Nephron progenitor cell (in vitro differentiated cells): ENCODE measurements at regions not wholly inside any gene's neighbourhood (a gene's known extent, or its start where the extent isn't known, plus 50 kb on each side); places are given as distances from the start of the nearest gene placed in this dataset.

Experiments used
- DNase-seq: peaks from one replicate; pipeline ENCODE4 v3.0.0; 2021
- H3K27ac Mint-ChIP-seq: 2 replicates; pipeline ENCODE4 v1.8.0; 2021; ENCODE audit warnings: mild to moderate bottlenecking, moderate library complexity, mixed read lengths
- H3K27me3 Mint-ChIP-seq: 2 replicates; pipeline ENCODE4 v1.8.0; 2021; ENCODE audit warnings: mild to moderate bottlenecking, low read depth, mixed read lengths; ENCODE audit not compliant: poor library complexity
- H3K36me3 Mint-ChIP-seq: 2 replicates; pipeline ENCODE4 v1.8.0; 2021; ENCODE audit warnings: low read depth, mixed read lengths
- H3K4me1 Mint-ChIP-seq: 2 replicates; pipeline ENCODE4 v1.8.0; 2021; ENCODE audit warnings: mixed read lengths
- H3K4me3 Mint-ChIP-seq: 2 replicates; pipeline ENCODE4 v1.8.0; 2021; ENCODE audit warnings: mild to moderate bottlenecking, moderate library complexity, mixed read lengths
- H3K9me3 Mint-ChIP-seq: 2 replicates; pipeline ENCODE4 v1.8.0; 2021; ENCODE audit warnings: mild to moderate bottlenecking, moderate library complexity, mixed read lengths
- TF ChIP-seq, protein P1 (sequence below): fragments of 200-600 bp; sonication (generic); IDR thresholded peaks from 2 replicates; pipeline ENCODE4 v1.5.0; 2021; ENCODE audit warnings: antibody characterized with exemption

DNA sequence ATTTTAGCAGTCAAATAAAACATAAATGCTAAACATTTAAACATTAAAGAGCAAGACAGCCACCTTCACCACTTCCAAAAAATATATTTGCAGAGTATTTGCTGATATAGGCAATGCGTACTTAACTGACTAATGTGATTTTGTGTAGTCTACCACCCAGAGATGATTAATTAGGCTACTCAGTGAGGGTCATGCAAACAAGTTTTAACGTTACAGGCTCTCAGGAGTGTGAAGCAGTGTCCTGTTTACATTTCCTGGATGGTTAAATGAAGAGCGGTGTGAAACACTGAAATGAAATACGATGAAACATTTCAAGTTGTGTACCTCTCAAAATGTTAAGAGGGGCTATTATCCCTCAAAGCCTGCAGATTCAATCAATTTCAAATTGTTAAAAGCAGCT is 165.8 kb upstream of the LRIG3 start:
- Mint-ChIP-seq H3K27me3 (no peaks in the 10 kb centered on the region), H3K27ac (peak overlapping the region; percentile 99), H3K36me3 (no peaks in the 10 kb centered on the region), H3K4me1 (peaks cover 88% of the 10 kb centered on the region), H3K9me3 (no peaks in the 10 kb centered on the region), H3K4me3 (peak overlapping the region; percentile 54)
- TF ChIP-seq, protein P1, sequence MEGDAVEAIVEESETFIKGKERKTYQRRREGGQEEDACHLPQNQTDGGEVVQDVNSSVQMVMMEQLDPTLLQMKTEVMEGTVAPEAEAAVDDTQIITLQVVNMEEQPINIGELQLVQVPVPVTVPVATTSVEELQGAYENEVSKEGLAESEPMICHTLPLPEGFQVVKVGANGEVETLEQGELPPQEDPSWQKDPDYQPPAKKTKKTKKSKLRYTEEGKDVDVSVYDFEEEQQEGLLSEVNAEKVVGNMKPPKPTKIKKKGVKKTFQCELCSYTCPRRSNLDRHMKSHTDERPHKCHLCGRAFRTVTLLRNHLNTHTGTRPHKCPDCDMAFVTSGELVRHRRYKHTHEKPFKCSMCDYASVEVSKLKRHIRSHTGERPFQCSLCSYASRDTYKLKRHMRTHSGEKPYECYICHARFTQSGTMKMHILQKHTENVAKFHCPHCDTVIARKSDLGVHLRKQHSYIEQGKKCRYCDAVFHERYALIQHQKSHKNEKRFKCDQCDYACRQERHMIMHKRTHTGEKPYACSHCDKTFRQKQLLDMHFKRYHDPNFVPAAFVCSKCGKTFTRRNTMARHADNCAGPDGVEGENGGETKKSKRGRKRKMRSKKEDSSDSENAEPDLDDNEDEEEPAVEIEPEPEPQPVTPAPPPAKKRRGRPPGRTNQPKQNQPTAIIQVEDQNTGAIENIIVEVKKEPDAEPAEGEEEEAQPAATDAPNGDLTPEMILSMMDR = no peak
- DNase-seq = no peak

DNA sequence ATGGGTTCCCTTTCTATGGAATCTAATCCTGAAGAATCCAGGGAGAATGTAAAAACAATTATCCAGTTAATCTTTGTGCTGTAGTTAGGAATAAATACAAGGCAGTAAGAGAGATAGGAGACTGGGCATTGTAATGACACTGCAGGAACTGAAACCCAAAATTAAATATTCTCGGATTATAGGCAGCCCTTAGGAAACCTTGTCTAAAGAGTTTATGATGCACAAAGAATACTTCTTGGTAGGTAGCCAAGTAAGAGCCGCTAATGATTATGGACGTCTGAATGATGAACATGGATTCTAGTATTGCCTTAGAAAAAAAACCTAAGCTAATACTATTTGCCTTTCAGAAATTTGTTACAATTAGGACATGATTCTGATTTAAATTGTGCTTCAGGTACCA is 165.4 kb upstream of the LRIG3 start:
- no peaks in the 10 kb centered on the region for H3K27me3 Mint-ChIP-seq
- TF ChIP-seq, protein P1 = no peak
- no peaks in the 10 kb centered on the region for H3K9me3 Mint-ChIP-seq
- H3K4me1 Mint-ChIP-seq = peaks cover 88% of the 10 kb centered on the region
- H3K4me3 Mint-ChIP-seq = peak overlapping the region; percentile 71
- H3K36me3 Mint-ChIP-seq = no peaks in the 10 kb centered on the region
- no peak for DNase-seq
- peak overlapping the region; percentile 99 for H3K27ac Mint-ChIP-seq

DNA sequence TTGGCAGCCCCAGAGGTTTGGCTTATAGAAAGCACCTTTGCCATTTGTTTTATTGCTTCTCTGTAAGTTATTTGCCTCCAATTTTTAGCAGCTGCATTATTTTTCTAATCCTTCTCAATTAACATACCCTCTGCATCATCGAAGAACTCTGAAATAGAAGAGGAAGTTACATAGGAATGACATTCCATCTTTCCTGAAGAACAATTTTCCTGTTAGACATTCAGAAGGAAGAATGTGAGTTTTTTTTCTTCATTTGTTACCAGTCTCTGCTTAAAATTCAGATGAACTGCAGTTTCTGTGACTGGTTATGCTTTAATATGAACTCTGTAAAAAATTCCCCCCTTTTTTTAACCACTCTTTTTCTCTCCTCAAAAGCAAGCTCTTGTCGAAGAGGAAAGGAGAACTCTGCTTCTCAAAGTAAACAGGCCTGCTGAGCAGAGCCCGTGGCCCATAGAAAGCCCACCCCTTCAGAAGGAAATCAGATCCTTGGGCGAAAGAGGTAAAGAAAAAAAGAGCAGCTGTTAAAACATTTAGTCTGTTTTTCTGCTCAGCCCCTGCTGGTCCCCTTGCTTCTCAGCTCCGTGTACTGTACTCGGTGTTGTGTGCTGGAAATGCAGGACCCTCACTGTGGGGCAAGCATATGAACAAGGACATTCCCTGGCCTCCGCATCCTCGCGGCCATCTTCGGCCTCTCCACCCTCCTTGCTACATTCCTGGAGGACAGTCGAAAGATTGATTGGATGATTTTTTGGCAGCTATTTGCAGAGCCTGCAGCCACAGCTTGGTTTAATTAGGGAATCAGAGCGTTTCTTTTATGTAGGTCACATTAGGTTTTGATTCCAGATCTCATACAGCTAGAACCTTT is 164.4 kb upstream of the LRIG3 start:
- peaks cover 81% of the 10 kb centered on the region for H3K4me1 Mint-ChIP-seq
- DNase-seq = peak; percentile 70
- no peaks in the 10 kb centered on the region for H3K36me3 Mint-ChIP-seq
- peak overlapping the region; percentile 99 for H3K27ac Mint-ChIP-seq
- TF ChIP-seq, protein P1 = no peak
- H3K27me3 Mint-ChIP-seq = no peaks in the 10 kb centered on the region
- no peaks in the 10 kb centered on the region for H3K9me3 Mint-ChIP-seq
- H3K4me3 Mint-ChIP-seq = peak overlapping the region; percentile 71

DNA sequence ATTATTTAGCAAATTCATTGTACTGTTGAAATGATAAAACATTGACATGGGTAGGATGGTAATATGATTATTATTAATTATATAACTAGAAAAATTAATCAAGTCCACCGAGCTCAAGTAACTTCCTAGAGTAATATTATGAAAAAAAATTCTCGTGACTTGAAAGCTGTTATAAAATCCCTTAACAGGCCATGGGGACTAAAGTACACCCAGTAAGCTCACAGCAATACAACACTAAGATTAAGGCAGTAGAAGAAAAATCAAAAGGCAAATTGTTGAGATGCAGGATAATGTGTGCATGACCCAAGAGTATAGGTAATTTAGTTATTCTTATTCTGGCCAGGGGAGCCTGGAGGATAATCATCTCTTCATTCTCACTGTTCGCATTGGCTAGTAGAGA is 162.6 kb upstream of the LRIG3 start:
- no peak overlapping the region for H3K4me3 Mint-ChIP-seq
- DNase-seq = no peak
- H3K4me1 Mint-ChIP-seq = peaks cover 82% of the 10 kb centered on the region
- H3K36me3 Mint-ChIP-seq = no peaks in the 10 kb centered on the region
- no peaks in the 10 kb centered on the region for H3K9me3 Mint-ChIP-seq
- H3K27me3 Mint-ChIP-seq = no peaks in the 10 kb centered on the region
- TF ChIP-seq, protein P1 = no peak
- no peak overlapping the region for H3K27ac Mint-ChIP-seq

DNA sequence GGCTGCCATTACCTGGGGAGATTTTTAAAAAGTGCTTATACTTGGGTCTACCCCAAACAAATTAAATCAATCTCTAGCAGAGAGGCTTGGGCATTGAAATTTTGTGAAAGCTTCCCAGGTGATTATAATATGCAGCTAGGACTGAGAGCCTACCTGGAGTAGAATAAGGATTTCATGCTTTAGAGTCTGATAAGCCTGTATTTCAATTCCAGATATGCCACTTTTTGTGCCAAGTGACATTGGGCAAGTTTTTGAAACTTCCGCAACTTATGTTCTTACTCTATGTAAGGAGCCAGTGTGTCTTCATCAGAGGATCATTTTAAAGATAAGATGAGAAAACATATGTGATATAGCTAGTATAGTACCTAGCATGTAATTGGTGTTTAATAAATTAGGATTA is 159.8 kb upstream of the LRIG3 start:
- no peak for DNase-seq
- Mint-ChIP-seq H3K27me3 (no peaks in the 10 kb centered on the region), H3K27ac (no peak overlapping the region), H3K9me3 (no peaks in the 10 kb centered on the region), H3K4me3 (no peak overlapping the region), H3K36me3 (no peaks in the 10 kb centered on the region), H3K4me1 (peaks cover 82% of the 10 kb centered on the region)
- TF ChIP-seq, protein P1 = no peak

DNA sequence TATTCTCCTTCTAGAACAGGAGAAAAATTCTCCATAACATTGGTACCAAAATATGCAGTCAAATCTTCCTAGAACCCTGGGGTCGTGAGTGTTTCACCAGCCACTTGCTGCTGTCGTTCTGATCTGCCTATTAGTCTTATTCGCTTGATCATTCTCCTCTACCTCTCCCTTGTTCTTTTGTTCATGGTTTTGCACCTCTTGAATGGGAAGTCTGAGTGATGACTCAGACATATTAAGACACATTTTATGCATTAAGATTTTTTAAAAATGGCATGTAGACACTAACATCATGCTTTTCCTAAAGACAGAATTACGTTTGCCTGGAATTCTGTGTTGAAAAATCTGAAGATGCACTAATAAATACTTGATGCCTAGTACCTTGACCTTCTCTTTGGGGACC is 159.2 kb upstream of the LRIG3 start:
- no peaks in the 10 kb centered on the region for H3K27me3 Mint-ChIP-seq
- H3K27ac Mint-ChIP-seq = peak overlapping the region; percentile 25
- H3K36me3 Mint-ChIP-seq = peaks cover 2% of the 10 kb centered on the region
- peaks cover 82% of the 10 kb centered on the region for H3K4me1 Mint-ChIP-seq
- no peak for DNase-seq
- no peak overlapping the region for H3K4me3 Mint-ChIP-seq
- no peaks in the 10 kb centered on the region for H3K9me3 Mint-ChIP-seq
- TF ChIP-seq, protein P1 = no peak
